ENCODE measurements at regions not wholly inside any gene's neighbourhood (a gene's known extent, or its start where the extent isn't known, plus 50 kb on each side); places are given as distances from the start of the nearest gene placed in this dataset.
"Not testable (repeated sequence)": the region's sequence is repeated elsewhere in the genome, so short reads cannot be mapped to it uniquely, and the experiment has no call there.

DNA sequence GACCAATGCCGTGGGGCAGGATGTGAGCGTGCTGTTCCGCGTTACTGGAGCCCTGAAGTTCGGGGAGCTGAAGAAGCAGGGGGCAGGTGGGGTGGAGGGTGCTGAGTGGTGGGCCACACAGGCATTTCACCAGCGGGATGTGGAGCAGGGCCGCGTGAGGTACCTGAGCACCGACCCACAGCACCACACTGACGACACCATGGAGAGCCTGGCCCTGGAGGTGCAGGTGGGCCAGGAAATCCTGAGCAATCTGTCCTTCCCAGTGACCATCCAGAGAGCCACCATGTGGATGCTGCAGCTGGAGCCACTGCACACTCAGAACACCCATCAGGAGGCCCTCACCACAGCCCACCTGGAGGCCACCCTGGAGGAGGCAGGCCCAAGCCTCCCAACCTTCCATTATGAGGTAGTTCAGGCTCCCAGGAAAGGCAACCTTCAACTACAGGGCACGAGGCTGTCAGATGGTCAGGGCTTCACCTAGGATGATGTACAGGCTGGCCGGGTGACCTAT, 179.6 kb downstream of the TBC1D2B start:
- Histone ChIP-seq H3K27me3 (no peaks in the 10 kb centered on the region), H3K36me3 (no peaks in the 10 kb centered on the region), H3K27ac (no peak overlapping the region), H3K4me1 (ENCODE audit: insufficient read depth) (no peaks in the 10 kb centered on the region), H3K4me3 (no peak overlapping the region), H3K9me3 (no peaks in the 10 kb centered on the region)
- WGBS, 3 donors = 89 to 94% (median 93%) methylated on average over 9 to 12 of the region's 12 CpGs
- no peak for DNase-seq
- TF ChIP-seq POLR2A (IDR thresholded peaks at IDR 0.05) = no peak
- TF ChIP-seq, protein P1, sequence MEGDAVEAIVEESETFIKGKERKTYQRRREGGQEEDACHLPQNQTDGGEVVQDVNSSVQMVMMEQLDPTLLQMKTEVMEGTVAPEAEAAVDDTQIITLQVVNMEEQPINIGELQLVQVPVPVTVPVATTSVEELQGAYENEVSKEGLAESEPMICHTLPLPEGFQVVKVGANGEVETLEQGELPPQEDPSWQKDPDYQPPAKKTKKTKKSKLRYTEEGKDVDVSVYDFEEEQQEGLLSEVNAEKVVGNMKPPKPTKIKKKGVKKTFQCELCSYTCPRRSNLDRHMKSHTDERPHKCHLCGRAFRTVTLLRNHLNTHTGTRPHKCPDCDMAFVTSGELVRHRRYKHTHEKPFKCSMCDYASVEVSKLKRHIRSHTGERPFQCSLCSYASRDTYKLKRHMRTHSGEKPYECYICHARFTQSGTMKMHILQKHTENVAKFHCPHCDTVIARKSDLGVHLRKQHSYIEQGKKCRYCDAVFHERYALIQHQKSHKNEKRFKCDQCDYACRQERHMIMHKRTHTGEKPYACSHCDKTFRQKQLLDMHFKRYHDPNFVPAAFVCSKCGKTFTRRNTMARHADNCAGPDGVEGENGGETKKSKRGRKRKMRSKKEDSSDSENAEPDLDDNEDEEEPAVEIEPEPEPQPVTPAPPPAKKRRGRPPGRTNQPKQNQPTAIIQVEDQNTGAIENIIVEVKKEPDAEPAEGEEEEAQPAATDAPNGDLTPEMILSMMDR (IDR thresholded peaks at IDR 0.05) = no peak
- TF ChIP-seq EP300 (IDR thresholded peaks at IDR 0.05) = no peak
- intact Hi-C loops (cut with DNase I) = no loop called here

DNA sequence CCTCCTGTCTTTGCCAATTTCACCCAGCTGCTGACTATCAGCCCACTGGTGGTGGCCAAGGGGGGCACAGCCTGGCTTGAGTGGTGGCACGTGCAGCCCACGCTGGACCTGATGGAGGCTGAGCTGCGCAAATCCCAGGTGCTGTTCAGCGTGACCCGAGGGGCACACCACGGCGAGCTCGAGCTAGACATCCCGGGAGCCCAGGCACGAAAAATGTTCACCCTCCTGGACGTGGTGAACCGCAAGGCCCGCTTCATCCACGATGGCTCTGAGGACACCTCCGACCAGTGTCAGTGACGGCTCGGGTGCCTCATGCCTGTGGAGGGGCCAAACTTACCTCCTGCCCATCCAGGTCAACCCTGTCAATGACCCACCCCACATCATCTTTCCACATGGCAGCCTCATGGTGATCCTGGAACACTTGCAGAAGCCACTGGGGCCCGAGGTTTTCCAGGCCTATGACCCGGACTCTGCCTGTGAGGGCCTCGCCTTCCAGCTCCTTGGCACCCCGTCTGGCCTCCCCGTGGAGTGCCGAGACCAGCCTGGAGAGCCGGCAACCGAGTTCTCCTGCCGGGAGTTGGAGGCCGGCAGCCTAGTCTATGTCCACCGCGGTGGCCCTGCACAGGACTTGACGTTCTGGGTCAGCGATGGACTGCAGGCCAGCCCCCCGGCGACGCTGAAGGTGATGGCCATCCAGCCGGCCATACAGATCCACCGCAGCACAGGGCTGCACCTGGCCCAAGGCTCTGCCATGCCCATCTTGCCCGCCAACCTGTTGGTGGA, 180.2 kb downstream of the TBC1D2B start:
- H3K27me3 ChIP-seq; DNase-seq; H3K4me1 ChIP-seq (ENCODE audit: insufficient read depth); H3K27ac ChIP-seq; H3K4me3 ChIP-seq; intact Hi-C loops (cut with DNase I); H3K9me3 ChIP-seq; H3K36me3 ChIP-seq: not testable (repeated sequence)
- WGBS, 3 donors = 91 to 94% (median 93%) methylated on average over 35 to 37 of the region's 37 CpGs

DNA sequence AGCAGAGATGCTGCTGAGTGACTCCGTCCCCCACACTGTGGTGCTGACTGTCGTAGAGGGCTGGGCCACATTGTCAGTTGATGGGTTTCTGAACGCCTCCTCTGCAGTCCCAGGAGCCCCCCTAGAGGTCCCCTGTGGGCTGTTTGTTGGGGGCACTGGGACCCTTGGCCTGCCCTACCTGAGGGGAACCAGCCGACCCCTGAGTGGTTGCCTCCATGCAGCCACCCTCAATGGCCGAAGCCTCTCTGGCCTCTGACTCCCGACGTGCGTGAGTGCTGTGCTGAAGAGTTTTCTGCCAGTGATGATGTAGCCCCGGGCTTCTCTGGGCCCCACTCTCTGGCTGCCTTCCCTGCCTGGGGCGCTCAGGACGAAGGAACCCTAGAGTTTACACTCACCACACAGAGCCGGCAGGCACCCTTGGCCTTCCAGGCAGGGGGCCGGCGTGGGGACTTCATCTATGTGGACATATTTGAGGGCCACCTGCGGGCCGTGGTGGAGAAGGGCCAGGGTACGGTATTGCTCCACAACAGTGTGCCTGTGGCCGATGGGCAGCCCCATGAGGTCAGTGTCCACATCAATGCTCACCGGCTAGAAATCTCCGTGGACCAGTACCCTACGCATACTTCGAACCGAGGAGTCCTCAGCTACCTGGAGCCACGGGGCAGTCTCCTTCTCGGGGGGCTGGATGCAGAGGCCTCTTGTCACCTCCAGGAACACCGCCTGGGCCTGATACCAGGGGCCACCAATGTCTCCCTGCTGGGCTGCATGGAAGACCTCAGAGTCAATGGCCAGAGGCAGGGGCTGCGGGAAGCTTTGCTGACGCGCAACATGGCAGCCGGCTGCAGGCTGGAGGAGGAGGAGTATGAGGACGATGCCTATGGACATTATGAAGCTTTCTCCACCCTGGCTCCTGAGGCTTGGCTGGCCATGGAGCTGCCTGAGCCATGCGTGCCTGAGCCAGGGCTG, 181.1 kb downstream of the TBC1D2B start:
- H3K27me3 ChIP-seq; H3K27ac ChIP-seq; intact Hi-C loops (cut with DNase I); H3K4me1 ChIP-seq (ENCODE audit: insufficient read depth); H3K4me3 ChIP-seq; H3K9me3 ChIP-seq; H3K36me3 ChIP-seq: not testable (repeated sequence)
- WGBS, 3 donors = 85 to 88% (median 85%) methylated on average over 28 to 32 of the region's 32 CpGs
- peak in 1 of 5 donors; percentile 2 for DNase-seq

DNA sequence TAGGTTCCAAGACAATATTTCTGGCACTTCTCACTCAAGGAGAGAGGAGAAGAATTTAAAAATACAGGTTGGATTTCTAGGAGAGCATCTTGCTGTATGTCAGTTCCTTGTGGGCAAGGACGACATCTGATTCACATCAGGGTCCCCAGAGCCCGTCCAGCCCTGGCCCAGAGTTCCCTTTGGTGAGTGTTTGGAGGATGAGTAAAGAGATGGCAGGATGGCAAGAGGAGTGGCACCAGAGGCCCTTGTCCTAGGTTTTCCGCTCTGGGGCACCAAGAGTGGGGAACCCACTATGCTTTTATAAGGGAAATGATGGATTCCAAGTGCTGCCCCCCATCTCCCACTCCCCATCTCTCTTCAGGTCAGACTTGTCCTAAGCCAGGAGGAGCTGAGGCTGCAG, 181.8 kb downstream of the TBC1D2B start:
- H3K27me3 ChIP-seq = no peaks in the 10 kb centered on the region
- 87 to 90% (median 89%) methylated on average over 3 of the region's 3 CpGs for WGBS, 3 donors
- H3K4me1 ChIP-seq (ENCODE audit: insufficient read depth) = no peaks in the 10 kb centered on the region
- TF ChIP-seq, protein P1 (IDR thresholded peaks at IDR 0.05) = no peak
- TF ChIP-seq POLR2A (IDR thresholded peaks at IDR 0.05) = no peak
- H3K4me3 ChIP-seq = no peak overlapping the region
- no peak overlapping the region for H3K27ac ChIP-seq
- DNase-seq = no peak
- no peaks in the 10 kb centered on the region for H3K36me3 ChIP-seq
- no peaks in the 10 kb centered on the region for H3K9me3 ChIP-seq
- intact Hi-C loops (cut with DNase I) = no loop called here

DNA sequence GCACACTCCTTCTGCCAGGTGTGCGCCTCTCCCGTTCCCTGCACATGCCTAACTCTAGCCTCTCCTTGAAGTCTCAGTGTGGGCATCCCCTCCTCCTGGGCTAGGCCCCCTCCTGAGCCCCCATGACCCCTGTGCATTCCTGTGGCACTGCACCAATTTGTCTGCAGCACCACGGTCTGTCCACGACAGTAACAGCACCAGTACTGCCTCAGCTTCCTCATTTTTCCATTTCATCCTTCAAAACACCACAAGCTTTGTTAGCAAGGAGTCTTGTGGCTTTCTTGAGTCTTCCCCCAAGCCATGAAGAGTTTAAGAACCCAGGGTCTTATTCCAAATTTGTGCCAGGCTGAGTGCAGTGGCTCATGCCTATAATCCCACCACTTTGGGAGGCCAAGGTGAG, 182.4 kb downstream of the TBC1D2B start:
- H3K36me3 ChIP-seq; DNase-seq; H3K4me1 ChIP-seq (ENCODE audit: insufficient read depth); H3K27ac ChIP-seq; H3K4me3 ChIP-seq; H3K9me3 ChIP-seq; H3K27me3 ChIP-seq; intact Hi-C loops (cut with DNase I): not testable (repeated sequence)
- WGBS, 3 donors = 42 to 50% (median 43%) methylated on average over 4 of the region's 4 CpGs

DNA sequence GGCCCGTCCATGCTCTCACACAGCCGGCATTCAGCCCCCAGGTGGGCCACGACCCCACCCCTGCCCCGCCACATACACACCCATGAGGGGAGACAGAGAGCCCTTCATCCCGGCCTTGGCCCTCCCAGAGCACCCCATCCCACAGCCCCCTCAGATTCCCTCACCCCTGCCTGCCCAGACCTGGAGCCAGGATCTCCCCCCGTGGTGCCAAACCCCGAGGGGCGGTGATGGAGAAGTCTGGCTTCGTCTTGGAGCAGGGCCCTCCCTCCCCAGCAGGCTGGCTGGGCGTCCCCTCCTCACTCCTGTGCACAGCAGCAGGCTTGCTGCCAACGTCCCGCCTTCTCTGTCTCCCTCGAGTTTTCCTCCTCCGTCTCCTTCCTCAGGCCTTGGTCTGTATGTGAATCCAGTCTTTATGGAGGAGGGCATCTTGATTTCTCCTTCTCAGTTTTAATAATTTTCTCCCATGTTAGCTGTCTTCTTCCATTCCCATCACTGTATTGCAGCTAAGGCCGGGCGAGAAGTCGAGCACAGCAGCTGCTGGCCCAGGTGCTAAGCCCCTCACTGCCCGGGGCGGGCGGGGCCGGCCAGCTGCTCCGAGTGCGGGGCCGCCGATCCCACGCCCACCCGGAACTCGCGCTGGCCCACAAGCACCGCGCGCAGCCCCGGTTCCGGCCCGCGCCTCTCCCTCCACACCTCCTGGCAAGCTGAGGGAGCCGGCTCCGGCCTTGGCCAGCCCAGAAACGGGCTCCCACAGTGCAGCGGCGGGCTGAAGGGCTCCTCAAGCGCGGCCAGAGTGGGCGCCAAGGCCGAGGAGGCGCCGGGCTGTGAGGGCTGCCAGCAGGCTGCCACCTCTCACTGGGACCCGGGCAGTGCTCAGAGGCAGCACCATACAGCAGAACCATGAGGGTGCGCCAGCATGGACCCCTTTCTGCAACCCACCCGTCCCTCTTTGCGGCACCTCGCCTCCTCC, 183.6 kb downstream of the TBC1D2B start:
- H3K9me3 ChIP-seq; H3K27ac ChIP-seq; H3K36me3 ChIP-seq; H3K4me1 ChIP-seq (ENCODE audit: insufficient read depth); H3K4me3 ChIP-seq; intact Hi-C loops (cut with DNase I); H3K27me3 ChIP-seq: not testable (repeated sequence)
- WGBS, 3 donors = 22 to 42% (median 33%) methylated on average over 44 to 51 of the region's 52 CpGs
- DNase-seq = peak in 1 of 5 donors; percentile 44

DNA sequence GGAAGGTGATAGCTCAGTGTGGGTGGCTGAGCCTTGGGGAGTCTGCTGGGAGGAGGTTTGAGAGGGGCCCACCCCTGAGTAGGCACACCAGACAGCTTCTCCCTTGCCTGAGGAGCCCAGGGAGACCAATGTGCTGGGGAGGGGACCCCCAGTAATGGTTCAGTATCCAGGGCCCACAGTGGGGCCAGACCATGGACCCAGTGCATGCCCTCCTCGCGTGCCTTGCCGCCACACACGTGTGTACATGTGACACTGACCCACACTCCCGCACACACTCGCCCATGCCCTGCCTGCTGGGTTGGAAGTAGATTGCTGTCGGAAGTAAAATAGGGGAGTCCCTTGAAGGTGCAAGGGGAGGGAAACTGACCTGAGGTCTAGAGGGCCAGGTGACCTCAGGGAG, 184.3 kb downstream of the TBC1D2B start:
- DNase-seq = peak in 1 of 5 donors; percentile 5
- H3K9me3 ChIP-seq; intact Hi-C loops (cut with DNase I); H3K27ac ChIP-seq; H3K4me3 ChIP-seq; H3K27me3 ChIP-seq; H3K36me3 ChIP-seq; H3K4me1 ChIP-seq (ENCODE audit: insufficient read depth): not testable (repeated sequence)
- WGBS, 3 donors = 85 to 95% (median 86%) methylated on average over 7 of the region's 7 CpGs

Measured in ovary (tissue), 7 donors.